GM19463 (cell line): ENCODE measurements at regions not wholly inside any gene's neighbourhood (a gene's known extent, or its start where the extent isn't known, plus 50 kb on each side); places are given as distances from the start of the nearest gene placed in this dataset.

ENCODE experiments used
- ATAC-seq: cut with Tn5 transposase; IDR thresholded peaks from one replicate; pipeline ENCODE4 v1.9.1; 2021; ENCODE audit warnings: mild to moderate bottlenecking, moderate library complexity; ENCODE audit not compliant: unreplicated experiment

DNA sequence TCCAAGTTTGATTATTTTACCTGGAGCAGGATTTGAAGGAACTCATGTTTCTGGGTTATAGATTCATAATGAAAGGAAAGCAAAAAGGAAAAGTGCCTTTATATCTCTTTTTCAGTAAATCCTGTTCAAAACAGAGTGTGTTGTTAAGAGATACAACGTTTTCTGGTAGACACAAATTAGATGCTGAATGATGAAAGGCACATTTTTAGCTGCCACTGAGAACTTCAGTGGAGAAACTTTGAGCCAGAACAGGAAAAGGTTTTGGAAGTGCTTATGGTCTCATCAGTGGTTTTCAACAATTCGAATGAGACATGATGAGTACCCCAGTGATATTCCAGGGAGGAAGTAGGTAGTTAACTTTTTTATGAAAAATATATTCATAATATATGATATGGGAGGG lies 338.0 kb upstream of the C1orf87 start:
- no peak for ATAC-seq

DNA sequence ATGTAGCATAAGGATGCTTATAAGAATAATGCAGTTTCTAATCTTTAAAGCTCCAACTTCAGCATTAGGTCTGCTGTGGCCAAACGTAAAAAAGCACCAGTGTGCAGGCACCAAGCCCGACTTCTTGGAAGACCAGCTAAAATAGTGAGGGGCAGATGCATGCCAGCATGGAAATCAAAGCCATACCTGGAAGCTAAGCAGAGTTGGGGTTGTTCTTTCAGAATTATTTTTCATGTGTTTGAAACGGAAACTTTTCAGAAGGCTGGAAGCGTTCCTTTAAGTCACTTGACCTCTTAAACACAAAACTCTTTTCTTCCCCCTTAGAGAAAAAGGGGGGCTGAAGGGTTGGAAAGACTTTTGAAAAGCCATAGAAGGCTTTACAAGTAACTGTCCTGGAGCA lies 329.2 kb upstream of the C1orf87 start:
- ATAC-seq: no peak

DNA sequence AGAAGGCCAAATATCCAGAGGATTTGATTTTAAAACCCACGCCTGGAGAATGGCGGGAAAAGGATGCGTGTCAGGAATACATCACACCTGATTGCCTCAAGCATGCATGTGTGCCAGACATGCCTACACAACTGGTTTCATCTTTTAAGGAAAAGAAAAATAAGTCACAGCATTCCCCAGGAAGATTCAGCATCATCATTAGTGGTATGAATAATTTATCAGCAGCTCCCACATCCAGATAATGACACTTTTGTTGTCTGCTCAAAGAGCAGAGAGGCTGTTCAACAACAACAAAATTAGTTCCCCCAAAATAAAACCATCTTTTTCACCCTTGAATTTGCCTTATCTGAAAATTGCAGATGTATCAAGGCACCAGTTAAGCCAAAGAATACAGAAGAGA lies 328.6 kb upstream of the C1orf87 start:
- no peak for ATAC-seq

DNA sequence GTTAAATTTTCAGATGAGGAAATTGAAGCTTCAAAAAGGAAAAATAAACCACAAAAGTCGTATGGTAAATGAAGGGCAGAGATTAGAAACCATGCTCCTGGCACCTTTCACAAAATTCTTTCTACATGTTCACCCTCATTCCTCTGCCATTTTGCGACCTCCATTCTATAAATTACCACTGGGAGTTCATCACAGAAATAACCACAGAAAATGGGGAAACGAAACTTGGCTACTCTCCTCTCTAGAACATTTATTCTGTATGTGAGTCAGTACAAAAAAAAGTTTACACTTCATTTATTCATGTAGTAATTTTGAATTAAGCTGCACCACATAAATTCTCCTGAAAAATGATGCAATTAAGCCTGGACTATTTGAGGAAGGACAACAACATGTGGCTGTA lies 320.9 kb upstream of the C1orf87 start:
- ATAC-seq: no peak

DNA sequence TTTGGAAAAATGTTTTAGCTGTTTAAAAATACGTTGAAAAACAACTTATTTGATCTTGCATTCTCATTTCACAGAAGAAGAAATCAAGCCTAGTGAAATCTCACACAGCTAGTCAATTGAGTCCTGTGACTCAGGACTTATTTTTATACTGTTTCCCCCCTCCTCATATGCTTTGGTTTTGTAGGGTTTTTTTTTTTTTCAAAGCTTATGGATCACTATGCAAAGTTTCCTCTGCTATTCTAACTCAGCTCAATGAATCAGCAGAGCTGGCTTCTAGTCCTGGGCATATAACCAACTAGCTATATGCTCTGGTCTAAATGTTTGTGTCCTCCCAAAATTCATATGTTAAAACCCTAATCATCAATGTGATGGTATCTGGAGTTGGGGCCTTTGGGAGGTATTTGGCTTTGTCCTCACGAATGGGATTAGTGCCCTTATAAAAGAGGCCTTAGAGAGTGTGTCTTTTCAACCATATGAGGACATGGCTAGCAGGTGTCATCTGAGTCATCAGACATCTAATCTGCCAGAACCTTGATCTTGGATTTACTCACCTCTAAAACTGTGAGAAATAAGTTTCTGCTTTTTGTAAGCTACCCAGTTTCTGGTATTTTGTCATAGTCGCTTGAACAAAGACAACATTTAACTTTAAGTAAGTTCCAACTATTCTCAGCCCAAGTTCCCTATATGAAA lies 317.2 kb upstream of the C1orf87 start:
- ATAC-seq: peak; percentile 73

DNA sequence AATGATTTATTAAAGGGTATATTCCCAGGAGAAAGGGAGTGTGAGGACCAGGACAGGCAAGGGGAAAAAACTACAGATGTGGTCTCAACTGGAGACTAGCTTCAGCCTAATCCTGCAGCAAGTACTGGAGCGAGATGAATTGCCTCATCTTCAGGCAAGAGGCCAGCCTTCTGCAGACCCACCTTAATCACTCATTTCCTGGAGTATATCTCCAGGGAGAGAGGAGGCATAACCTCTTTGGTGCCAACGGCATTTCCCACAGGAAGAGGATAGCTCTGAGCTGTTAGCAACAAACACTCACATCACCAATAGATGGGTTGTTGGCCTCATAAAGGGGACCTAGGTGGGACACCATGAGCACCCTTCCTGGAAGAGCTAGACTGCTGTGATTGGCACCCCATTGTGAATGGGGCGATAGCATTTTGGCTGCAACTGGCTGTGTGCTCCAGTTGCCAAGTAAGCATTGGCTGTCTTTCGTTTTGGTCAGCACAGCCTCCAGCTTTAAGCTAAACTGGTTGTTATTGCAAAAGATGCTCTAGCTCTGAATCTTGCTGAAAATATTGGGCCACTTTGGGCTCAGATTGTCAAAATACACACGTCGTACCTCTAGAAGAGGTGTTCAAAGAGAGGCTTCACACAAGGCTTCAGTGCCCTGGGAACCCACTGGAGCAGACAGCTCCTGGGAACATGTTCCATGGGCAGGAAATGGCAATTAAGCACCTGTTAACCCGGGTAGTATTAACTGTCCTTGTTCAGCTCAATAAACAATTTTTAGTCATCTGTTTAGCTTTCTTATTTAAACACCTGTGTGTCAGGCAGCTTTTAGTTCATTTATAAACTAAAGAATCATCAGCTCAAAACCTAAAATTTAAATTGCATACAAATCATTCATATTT lies 314.8 kb upstream of the C1orf87 start:
- no peak for ATAC-seq

DNA sequence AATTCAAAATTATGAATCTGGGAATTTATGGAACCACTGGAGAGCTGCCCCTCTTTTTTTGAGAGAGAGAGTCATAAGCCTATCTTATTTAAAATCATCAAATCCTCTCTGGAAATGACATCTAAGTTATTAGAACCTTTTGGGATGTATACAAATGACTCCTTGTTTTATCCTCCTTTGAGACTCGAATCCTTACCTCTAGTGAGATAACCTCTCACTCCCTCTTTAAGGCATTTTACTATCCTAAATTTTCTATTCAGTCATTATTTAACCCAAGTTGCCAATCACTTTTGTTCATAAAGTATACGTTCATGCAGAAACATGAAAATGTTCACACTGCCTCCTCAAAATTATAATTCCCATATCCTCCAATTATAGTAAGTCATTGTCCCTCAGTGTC lies 313.6 kb upstream of the C1orf87 start:
- no peak for ATAC-seq

DNA sequence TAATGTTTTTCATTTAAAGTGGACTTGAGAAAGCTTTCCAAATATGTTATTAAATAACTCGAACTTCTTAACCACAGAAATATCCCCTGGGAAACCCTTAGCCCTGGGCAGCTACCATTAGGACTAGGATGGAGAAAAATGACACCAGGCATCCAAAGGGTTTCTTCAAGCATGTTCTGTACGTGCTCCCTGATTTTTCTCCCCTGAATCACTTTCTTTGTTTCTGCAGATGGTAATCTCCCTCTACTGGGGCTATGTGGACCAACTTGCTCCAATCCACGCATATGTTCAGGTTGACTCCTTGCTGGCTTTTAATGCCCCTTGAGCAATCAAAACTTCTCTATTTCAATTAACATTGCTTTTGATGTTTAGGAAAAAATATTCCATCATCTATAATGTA lies 312.7 kb upstream of the C1orf87 start:
- no peak for ATAC-seq

DNA sequence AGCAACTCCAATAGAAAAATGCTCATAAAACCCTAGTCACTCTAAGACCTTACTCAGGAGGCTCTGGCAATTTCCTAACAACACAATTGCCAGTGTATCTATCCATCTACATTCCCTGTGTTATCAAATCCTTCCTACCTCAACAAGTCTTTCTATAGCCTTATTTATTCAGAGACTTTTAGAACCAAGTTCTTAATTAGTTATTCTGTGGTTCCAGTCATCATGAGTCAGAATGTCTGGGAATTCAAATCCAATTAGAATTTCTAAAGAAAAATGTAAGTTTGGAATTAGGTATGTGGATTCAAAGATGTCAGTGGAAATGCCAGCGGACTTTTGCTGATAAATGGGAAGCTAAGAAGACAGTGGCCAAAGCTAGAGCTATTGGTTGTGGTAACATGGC lies 302.6 kb upstream of the C1orf87 start:
- no peak for ATAC-seq

DNA sequence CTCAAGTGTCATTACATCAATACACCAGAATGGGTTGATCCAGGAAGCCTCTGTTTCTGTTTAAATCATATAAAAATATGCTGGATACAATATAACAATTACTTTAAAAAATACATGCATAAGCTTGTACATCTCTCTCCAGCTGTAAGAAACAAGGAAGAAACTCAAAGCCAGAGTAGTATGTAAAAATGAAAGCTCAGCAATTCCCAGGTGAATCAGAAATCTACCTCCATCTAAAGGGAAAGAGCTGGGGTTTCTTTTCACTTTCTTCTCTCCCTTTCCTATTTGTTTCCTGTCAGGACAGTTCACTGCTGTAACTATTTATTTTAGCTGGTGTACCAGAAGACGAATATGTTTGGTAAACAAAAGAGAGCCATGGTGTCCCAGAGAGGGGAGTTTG lies 301.0 kb upstream of the C1orf87 start:
- no peak for ATAC-seq

DNA sequence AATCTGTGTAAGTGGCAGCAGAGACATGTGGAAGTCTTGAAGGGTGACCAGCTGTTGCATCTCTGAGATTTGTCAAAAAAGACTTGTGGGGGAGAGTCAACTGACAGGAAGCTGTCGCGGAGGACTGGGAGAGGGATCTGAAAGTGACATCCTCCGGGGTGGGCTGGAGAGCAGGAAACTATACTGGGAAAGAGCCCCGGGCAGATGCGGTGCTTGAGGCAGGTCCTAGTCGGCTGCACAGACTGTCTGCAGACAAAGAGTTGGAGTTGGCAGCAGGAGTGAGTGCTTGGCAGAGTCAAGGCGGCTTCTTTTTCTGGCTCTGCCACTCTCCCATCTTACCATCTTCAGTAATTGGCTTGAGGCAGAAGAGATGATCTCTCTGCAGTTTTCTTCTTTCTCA lies 294.0 kb upstream of the C1orf87 start:
- no peak for ATAC-seq

DNA sequence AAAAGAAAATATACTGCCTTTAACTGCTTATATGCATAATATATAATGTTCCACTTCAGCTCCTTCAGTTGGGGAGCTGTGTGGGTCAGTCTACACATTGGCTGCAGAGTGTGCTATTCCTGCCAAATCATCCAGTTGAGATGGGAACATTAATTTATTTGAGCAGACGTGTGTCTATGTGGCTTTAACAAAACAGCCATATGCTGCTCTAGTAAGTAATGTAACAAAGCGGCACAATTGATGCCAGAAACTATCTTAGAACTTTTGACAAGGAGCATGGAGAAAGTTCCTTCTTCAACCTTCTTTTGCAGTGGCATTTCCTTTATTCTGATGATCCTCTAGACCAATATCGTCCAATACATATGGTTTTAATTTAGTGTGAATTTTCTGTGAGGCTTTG lies 285.9 kb upstream of the C1orf87 start:
- ATAC-seq: no peak

DNA sequence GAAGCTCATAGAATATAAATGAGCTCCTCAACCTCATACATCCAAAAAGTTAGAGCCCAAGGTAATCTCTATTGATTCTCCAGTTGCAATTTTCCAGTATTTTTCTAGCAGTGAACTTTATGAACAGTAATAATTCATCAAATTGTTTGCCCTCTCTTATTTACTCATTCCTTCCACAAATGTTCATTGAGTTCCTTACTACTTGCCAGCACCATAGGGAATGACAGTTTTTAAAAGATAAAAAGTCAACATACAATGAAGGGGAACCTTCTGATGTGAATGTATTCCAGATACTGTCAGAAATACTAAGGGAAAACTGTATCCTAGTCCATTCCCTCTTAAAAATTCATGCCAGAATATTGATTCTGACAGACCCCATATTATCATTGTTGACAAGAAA lies 277.0 kb upstream of the C1orf87 start:
- ATAC-seq: no peak

DNA sequence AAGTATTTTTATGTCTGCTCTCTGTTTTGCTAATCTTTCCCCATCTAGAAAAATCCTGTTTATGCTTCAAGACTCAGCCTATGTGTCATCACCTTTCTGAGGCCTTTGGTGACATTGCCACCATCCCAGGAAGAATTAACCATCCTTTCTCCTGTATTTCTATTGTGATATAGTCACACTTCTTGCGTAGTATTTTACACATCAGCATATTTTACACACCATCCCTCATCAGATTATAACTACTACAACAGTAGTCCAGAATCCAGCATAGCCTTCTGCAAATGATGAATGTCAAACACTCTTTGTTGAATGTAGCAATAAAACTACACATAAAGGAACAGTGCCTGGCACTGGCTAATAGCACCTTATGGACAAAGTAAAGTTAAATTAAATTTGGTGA lies 275.3 kb upstream of the C1orf87 start:
- ATAC-seq: no peak

DNA sequence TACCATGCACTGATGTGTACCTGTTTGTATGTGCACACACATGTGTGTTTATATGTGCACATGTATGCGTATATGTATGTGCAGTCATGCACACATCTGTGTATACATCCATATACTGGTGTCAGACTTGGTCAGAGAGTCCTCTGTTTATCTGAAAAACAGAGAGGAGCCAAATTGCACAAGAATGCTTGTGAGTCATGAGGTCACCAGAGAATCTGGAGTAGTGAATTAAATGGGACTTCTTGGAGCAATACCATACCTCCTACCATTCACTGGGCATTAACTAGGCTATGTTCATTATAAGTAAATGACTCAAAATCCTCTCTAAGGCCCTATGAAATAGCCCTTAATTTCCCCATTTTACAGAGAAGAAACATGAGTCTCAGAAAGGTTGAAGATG lies 272.1 kb upstream of the C1orf87 start:
- no peak for ATAC-seq

DNA sequence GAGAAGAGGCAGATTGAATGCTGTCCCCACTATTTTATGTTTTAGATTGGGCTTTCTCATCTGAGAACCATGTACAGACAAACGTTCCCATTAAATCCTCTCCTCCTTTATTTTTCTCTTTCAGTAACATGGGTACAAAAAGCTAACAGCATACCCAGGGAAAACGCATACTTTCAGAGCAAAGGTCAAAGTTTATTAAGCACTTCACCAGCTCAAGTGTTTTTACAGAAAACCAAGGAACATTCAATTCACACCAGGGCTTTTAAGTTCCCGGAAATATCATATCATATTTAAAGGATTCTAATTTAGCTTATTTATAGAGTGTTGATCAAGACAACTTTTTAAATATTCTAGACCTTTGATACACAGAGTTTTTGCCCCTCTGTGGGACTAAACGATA lies 271.5 kb upstream of the C1orf87 start:
- no peak for ATAC-seq

DNA sequence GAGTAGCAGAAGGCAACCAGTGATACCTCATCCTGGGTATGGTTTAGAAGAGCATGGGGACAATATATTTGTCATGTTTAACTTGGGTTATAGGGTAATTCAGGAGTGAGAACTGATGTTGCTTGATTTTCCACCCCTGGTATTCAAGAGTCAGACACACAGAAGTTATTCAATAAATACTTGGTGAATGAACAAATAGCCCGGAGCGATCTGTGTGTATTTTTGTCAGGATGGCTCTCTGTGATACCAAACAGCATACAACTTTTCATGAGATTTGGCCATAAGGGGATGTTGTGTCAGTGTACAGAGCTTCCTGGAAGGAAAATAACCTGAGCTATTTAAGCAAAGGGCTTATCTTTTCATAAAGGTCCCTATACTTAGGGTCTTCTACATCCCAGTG lies 270.2 kb upstream of the C1orf87 start:
- ATAC-seq: no peak

DNA sequence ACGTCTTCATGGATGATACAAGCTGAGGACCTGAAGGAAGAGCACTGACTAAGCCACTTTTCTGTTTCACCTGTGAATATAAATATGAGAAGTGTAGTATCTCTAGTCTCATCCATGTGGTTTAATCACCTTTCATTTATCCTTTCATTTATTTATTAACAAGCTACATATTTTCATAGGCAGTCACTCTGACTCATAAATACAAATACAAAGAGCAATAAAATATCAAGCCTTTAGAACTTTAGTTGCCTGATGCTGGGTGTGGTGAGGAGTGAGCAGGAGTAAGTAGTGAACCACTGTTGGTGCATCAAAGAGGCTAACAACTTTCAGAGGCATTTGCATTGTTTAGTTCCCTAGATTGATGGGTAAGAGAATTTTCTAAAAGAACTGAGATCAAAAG lies 269.0 kb upstream of the C1orf87 start:
- no peak for ATAC-seq

DNA sequence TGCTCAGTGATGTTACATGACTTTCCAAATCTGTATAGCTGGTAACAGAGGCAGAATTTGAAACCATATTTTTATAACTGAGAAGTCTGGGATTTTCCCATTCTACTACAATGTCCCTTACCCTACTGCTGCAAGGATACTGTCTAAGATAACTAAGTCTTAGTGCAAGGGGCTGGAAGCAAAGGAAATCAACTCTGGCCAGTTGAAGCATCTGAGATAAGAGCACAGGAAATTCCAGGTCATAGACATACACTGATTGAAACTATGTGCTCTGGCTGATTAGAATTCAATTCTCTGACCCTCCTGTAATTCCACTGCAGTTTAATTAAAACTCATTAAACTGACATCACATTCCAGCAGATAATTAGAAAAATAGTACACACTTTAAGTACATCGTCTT lies 267.7 kb upstream of the C1orf87 start:
- ATAC-seq: no peak

DNA sequence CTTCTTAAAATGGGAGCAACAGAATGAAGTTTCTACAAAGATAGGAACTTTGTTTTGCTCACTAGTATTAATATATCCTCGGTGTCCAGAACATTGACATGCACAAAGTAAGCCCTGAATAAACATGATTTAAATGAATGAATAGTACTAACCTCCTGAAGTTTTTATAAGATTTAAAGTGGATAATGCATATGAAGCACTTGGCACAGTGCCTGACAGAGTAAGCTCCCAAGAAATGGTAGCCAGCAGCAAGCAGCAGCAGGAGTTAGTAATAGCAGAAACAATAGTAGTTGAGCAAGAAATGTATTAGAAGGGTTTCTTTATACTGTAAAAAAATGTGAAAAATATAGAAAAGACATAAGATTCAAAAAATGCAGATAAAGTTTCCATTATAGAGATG lies 258.1 kb upstream of the C1orf87 start:
- no peak for ATAC-seq

DNA sequence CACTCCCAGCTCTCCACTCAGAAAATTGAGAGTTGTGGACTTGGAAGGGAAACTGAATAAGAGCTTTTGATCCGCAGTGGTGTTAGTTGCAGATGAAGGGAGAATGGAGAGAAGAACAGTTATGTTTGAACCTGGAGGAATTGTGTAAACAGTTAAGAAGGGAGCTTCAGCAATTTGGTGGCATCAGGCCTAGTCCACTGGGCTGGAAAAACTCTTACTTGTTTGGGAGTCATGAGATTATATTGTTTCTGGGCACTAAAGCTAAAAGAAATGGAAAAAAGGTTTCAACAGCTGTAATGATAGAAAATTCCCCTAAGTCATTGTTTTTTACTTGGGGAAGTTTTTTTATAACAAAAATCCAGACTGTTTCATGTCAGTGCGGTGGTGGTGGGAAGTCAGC lies 256.1 kb upstream of the C1orf87 start:
- no peak for ATAC-seq

DNA sequence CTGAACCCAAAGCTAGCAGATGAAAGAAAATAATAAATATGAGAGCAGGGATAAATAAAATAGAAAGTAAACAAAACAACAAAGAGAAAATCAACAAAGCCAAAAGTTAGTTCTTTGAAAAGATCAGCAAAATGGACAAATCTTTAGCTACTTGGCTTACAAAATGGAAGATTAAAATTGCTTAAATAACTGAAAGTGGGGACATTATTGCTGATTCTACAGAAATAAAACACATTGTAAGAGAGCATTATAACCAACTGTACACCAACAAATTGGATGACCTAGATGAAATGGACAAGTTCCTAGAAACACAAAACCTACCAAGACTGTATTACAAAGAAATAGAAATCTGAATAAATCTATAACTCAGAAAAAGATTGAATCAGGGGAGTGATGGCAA lies 238.3 kb upstream of the C1orf87 start:
- ATAC-seq: no peak

DNA sequence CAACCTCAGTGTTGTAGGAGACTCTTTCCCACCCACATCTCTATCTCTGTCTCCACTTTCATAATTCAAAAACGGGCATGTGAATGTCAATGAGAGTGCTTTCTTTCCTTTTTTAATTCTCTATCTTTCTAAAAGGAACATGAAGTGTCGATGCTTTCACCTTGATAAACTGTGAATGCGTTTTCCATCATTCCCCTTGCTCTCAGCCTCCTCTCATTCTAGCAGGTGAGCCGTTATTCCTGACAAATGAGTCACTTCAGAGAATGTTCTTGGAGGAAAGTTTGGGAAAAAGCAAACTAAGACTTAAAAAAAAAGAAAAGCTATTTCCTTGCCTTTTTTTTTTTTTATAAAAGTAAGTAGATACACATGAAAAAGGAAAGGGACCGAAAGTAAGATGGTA lies 226.0 kb upstream of the C1orf87 start:
- ATAC-seq: no peak
